Stimulated activated CD4-positive, alpha-beta T cell treated with anti-CD3 and anti-CD28 coated beads, Interleukin-1b, Interleukin-23, amount 100 ng/mL, for 48 hours (primary cell): ENCODE measurements at regions not wholly inside any gene's neighbourhood (a gene's known extent, or its start where the extent isn't known, plus 50 kb on each side); places are given as distances from the start of the nearest gene placed in this dataset.

ENCODE experiments used
- DNase-seq: peaks from one replicate; pipeline ENCODE4 v3.0.0-alpha.2; 2020

GRCh38 chr11:62073061-62073460, 50.8 kb upstream of the INCENP start:
- no peak for DNase-seq

DNA sequence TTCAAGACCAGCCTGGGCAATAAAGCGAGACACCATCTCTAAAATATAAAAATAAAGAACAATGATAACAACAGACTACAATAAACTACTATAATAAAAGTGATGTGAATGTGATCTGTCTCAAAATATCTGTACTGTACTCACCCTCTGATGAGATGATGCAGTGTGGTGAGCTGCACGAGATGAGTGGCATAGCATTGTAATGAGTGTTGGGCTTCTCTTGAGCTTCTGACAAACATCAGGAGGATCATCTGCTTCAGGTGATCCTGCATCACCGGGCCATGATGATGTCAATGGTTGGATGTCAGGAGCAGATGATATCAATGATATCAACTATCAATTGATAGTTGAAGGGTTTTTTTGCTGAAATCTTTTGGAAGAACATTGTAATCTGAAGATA, 52.4 kb upstream of the INCENP start:
- no peak for DNase-seq

DNA sequence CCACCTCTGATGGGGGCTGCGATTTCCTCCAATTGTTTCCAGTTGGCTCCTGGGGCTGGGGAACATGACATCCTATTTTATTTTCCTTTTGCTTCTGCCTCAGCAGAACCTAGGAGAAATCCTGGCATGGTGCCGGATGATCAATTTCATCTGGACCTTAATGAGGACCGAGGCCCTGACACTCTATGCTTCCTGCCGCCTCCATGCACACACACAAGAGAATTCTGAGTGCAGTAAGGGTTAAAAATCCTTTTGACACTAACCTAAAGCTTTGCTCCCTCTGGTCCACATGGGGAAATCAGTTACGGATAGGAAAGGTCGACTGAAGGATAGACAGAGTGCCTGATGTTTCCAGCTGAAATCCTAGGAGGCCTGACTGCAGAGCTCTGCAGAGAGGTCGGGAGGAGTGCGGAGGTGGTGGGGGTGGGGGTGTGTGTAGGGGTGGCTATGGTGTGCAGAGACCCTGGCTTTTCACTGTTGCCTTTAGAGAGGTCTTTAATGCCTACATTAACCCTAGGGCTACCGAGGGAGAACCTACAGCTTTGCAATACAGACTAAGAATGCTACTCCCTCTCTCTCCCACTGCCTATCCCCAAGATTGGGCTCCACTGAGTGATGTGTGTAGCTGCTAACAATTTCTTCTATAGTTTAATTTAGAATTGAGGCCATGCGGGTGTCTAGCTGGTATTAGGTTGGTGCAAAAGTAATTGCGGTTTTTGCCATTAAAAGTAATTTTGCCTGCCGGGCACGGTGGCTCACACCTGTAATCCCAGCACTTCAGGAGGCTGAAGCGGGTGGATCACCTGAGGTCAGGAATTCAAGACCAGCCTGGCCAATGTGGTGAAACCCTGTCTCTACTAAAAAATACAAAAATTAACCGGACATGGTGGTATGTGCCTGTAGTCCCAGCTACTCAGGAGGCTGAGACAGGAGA, 53.6 kb upstream of the INCENP start:
- no peak for DNase-seq

DNA sequence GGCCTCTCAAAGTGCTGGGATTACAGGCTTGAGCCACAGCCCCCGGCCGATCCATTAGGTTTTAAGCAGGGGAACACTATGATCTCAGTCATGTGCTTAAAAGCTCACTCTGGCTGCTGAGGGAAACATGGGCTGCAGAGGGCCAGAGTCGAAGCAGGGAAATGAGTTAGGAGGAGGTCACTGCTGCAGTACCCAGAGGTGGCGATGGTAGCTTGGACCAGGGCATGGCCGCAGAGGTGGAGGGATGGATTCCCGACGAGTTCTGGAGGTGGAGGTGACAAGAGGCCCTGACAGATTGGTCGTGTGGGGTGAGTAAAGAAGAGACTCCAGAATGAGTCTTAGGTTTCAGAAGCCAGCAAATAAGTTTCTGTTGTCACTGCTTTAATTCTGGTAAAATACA, 54.4 kb upstream of the INCENP start:
- no peak for DNase-seq

DNA sequence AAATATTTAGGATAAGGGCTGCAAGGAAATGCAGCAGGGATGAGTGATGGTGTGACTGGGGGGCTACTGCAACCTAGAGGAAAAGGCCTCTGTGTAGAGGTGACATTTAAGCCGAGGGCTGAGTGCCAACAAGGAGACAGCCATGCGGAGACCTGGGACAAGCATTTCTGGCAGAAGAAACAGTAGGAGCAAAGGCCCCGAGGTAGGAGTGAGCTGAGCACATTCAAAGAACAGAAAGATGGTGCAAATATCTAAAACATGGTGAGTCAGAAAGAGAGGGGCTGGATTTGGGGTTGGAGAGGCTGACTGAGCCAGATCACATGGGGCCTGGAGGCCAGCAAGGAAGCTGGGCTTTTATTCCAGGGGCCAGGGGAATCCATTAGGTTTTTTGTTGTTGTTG, 55.1 kb upstream of the INCENP start:
- DNase-seq, result no peak

GRCh38 chr11:62067741-62068140, 56.1 kb upstream of the INCENP start:
- no peak for DNase-seq

GRCh38 chr11:62064221-62064620, 59.6 kb upstream of the INCENP start:
- no peak for DNase-seq

- no peak for DNase-seq
These were observed 61.5 kb upstream of the INCENP start for GRCh38 chr11:62062223-62062861.

- no peak for DNase-seq
These were observed 62.2 kb upstream of the INCENP start for GRCh38 chr11:62061356-62062222.

GRCh38 chr11:62057069-62057468, 66.7 kb upstream of the INCENP start:
- DNase-seq, result no peak

- no peak for DNase-seq
These were observed 67.8 kb upstream of the INCENP start for GRCh38 chr11:62055970-62056369.

DNA sequence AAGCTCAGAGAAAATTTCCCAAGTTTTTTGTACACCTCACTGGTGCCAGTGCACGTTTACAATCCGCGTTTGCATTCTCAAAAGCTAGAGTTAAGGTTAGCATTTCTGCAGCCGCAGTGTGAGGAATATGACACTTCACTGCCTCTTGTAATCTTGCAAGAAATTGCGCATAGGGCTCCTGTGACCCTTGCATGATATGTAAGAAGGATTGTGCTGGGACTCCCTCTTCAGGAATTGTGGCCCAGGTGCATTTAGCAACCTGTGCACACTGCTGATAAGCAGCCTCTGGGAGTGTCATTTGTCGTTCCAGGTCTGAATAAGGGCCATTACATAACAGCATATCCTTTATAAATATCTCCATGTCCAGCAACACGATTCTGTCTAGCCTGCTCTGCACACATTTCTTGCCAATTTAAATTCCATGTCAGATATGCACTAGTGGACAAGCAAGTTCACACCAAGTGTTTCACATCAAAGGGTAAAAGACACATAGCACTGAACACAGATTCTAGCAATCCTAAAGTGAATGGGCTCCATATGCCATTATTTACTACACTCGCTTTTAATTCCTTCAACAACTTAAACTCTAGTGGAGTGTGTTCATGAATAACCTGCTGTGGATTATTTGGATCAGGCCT, 69.2 kb upstream of the INCENP start:
- no peak for DNase-seq

- DNase-seq, result no peak
These were observed 69.7 kb upstream of the INCENP start for GRCh38 chr11:62054081-62054480.

- no peak for DNase-seq
These were observed 73.1 kb upstream of the INCENP start for GRCh38 chr11:62050716-62051115.

DNA sequence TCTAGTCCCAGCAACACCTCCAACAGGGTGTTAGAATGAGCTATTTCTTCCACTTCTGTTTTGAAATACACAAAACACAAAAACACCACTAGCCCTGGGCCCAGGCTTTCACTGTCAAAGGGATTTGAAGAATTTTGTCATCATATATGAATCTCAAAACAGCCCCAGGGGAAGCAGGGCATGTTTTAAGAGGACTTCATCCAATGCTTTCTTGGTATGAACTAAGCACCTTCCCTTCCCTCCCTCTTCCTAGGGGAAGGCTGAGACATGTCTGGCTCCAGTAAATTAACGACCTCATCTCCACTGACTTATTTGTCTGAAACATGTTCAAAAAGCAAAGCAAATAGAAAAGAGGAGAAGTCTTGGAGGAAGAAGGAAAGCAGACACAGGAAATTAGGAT, 75.7 kb upstream of the INCENP start:
- DNase-seq, result no peak

DNA sequence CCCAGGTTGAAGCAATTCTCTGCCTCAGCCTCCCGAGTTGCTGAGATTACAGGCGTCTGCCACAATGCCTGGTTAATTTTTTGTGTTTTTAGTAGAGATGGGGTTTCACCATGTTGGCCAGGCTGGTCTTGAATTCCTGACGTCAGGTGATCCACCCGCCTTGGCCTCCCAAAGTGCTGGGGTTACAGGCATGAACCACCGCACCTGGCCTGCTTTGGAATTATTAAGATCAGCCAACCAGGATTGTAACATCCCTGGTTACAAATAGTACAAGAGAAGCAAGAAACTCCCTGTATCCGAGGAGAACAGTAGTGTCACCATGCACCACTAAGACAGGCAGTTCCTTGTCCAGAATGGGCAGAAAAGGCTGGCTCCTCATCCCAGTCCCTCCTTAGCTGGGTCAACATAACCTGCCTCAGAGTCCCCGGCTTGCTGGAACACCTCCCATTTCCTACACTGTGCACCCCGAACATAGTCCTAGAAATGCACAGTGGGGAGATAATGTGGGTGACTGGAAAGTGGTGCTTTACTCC, 77.2 kb upstream of the INCENP start:
- DNase-seq, result no peak

DNA sequence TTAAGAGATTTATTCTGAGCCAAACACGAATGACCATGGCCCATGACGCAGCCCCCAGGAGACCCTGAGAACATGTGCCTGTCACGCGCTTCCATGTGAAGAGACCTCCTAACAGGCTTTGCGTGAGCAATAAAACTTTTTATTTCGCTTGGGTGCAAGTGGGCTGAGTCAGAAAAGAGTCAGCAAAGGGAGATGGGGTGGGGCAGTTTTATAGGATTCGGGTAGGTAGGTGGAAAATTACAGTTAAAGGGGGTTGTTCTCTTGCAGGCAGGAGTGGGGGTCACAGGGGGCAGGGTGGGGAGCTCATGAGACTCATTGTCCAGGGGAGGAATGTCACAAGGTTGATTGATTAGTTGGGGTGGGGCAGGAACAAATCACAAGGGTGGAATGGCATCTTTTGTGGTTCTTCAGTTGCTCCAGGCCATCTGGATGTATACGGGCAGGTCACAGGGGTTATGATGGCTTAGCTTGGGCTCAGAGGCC, 77.2 kb upstream of the FTH1 start:
- no peak for DNase-seq

- no peak for DNase-seq
These were observed 67.9 kb upstream of the FTH1 start for GRCh38 chr11:62035293-62035692.

GRCh38 chr11:62034036-62034338, 66.6 kb upstream of the FTH1 start:
- no peak for DNase-seq

DNA sequence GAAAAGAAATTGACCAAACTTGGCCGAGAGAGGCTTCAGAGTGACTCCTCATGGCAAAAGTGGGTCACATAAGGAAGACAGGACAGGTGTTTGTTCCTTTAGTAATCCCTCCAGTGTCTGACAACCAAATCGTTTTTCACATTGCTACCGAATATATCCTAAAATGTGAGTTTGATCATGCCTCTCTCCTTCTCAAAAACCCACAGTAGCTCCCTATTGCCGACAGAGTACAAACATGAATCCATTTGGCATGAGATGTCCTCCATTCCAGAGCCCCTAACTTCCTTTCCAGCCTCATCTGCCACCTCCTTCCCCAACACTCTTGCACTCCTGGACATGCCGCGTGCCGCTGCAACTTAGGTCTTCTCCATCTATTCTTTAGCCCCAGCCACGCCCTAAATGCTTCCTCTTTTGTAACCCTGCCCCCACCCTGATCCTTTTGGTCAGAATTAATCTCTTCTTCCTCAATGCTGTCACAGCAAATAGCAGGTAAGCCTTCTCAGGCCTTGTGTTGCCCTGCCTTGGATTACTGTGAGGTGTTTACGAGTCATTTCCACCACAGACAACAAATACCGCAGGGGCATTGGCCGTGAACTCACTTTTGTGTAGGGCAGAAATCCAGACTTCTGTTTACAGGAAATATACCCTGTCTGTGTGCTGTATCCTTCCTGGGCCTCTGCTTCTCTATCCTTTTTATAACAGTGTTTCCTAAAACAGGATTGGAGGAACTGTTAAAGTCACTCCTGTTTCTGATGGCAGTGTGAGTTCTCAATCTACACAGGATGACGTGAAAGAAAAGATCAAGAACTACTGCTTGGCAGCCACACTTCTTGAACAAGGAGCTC, 66.0 kb upstream of the FTH1 start:
- no peak for DNase-seq

GRCh38 chr11:62030071-62030684, 62.7 kb upstream of the FTH1 start:
- DNase-seq, result no peak
